ENCODE measurements at regions not wholly inside any gene's neighbourhood (a gene's known extent, or its start where the extent isn't known, plus 50 kb on each side); places are given as distances from the start of the nearest gene placed in this dataset.

GRCh38 chr3:137409584-137409983, 354.5 kb upstream of the SOX14 start:
- Mint-ChIP-seq H3K36me3 (peaks cover 12% of the 10 kb centered on the region), H3K4me1 (no peaks in the 10 kb centered on the region), H3K27ac (no peak overlapping the region), H3K27me3 (ENCODE audit: low read depth) (peaks cover 7% of the 10 kb centered on the region), H3K4me3 (no peak overlapping the region), H3K9me3 (peaks cover 16% of the 10 kb centered on the region)
- no peak for DNase-seq (ENCODE audit: low spot score)
- ChIA-PET POLR2A (no interaction called here), CTCF (no interaction called here)
- no peak for TF ChIP-seq CBFB (CRISPR knock-in tag; IDR thresholded peaks at IDR 0.05; ENCODE audit: low read depth)
- no peak for TF ChIP-seq NR1H2 (CRISPR knock-in tag; IDR thresholded peaks at IDR 0.05)
- TF ChIP-seq NR3C1 (CRISPR knock-in tag; conservative IDR thresholded peaks at IDR 0.05; ENCODE audit: low read depth) = no peak
- TF ChIP-seq ZNF671 (CRISPR knock-in tag; IDR thresholded peaks at IDR 0.05) = no peak
- TF ChIP-seq SMAD4 (CRISPR knock-in tag; IDR thresholded peaks at IDR 0.05) = no peak
- TF ChIP-seq ZNF396 (CRISPR knock-in tag; IDR thresholded peaks at IDR 0.05; ENCODE audit: borderline replicate concordance) = no peak
- TF ChIP-seq FOXP1 (CRISPR knock-in tag; IDR thresholded peaks at IDR 0.05; ENCODE audit: borderline replicate concordance) = no peak
- TF ChIP-seq E2F5 (CRISPR knock-in tag; IDR thresholded peaks at IDR 0.05) = no peak
- no peak for TF ChIP-seq ZNF532 (CRISPR knock-in tag; IDR thresholded peaks at IDR 0.05; ENCODE audit: borderline replicate concordance)
- TF ChIP-seq ATF3 (CRISPR knock-in tag; conservative IDR thresholded peaks at IDR 0.05) = no peak
- TF ChIP-seq TP53 (CRISPR knock-in tag; IDR thresholded peaks at IDR 0.05) = no peak
- no peak for TF ChIP-seq ETV6 (CRISPR knock-in tag; IDR thresholded peaks at IDR 0.05)
- TF ChIP-seq ATF2 (CRISPR knock-in tag; IDR thresholded peaks at IDR 0.05; ENCODE audit: borderline replicate concordance, low read depth) = no peak
- TF ChIP-seq ZNF512 (CRISPR knock-in tag; IDR thresholded peaks at IDR 0.05; ENCODE audit: borderline replicate concordance) = no peak
- TF ChIP-seq HMGA2 (CRISPR knock-in tag; IDR thresholded peaks at IDR 0.05) = no peak
- no peak for TF ChIP-seq NFYB (CRISPR knock-in tag; conservative IDR thresholded peaks at IDR 0.05; ENCODE audit: low read depth)
- no peak for ATAC-seq

GRCh38 chr3:137410028-137410427, 354.1 kb upstream of the SOX14 start:
- no peaks in the 10 kb centered on the region for H3K4me1 Mint-ChIP-seq
- no peak for ATAC-seq
- DNase-seq (ENCODE audit: low spot score) = no peak
- H3K27me3 Mint-ChIP-seq (ENCODE audit: low read depth) = peaks cover 7% of the 10 kb centered on the region
- peaks cover 12% of the 10 kb centered on the region for H3K36me3 Mint-ChIP-seq
- H3K27ac Mint-ChIP-seq = no peak overlapping the region
- no peak overlapping the region for H3K4me3 Mint-ChIP-seq
- CTCF ChIA-PET = interaction anchor here (0.6 kb wide), 1 partner anchor 283 kb away, joined by 3 read pairs; no protein-coding TSS in a partner anchor
- peaks cover 16% of the 10 kb centered on the region for H3K9me3 Mint-ChIP-seq
- POLR2A ChIA-PET = no interaction called here
- TF ChIP-seq GRHL2 (CRISPR knock-in tag; IDR thresholded peaks at IDR 0.05; ENCODE audit: insufficient replicate concordance, severe bottlenecking) (no peak), SOX15 (CRISPR knock-in tag; IDR thresholded peaks at IDR 0.05) (no peak), EMX1 (CRISPR knock-in tag; IDR thresholded peaks at IDR 0.05) (no peak), STAT6 (CRISPR knock-in tag; conservative IDR thresholded peaks at IDR 0.05; ENCODE audit: low read depth) (no peak), ZNF263 (CRISPR knock-in tag; IDR thresholded peaks at IDR 0.05; ENCODE audit: low read depth) (no peak), FOXK1 (CRISPR knock-in tag; IDR thresholded peaks at IDR 0.05) (no peak), TEAD4 (CRISPR knock-in tag; IDR thresholded peaks at IDR 0.05) (no peak), ATF1 (CRISPR knock-in tag; IDR thresholded peaks at IDR 0.05) (no peak), ZBTB21 (CRISPR knock-in tag; IDR thresholded peaks at IDR 0.05; ENCODE audit: borderline replicate concordance) (no peak)

All from WTC11 (cell line).